ENCODE measurements at regions not wholly inside any gene's neighbourhood (a gene's known extent, or its start where the extent isn't known, plus 50 kb on each side); places are given as distances from the start of the nearest gene placed in this dataset.

DNA sequence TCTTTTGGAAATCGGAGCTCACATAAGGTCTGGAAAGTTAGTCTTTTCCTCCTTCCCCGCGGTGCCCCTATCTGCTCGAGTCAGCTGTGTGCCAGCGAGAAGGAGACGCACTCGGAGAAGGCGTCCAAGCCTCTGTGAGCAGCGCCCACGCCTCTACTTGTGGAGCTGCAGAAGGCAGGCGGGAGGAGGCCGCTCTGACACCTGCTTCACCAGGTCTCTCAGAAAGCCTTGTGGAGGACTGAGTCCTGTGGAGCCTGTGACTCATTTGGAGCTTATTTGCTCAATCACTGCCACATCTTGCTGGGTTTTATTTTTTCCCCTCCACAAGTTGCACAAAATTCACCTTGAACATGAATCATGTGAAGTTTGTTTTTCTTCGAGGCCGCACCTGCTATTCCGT, 117.5 kb downstream of the IRX2 start:
- TF ChIP-seq, protein P1, sequence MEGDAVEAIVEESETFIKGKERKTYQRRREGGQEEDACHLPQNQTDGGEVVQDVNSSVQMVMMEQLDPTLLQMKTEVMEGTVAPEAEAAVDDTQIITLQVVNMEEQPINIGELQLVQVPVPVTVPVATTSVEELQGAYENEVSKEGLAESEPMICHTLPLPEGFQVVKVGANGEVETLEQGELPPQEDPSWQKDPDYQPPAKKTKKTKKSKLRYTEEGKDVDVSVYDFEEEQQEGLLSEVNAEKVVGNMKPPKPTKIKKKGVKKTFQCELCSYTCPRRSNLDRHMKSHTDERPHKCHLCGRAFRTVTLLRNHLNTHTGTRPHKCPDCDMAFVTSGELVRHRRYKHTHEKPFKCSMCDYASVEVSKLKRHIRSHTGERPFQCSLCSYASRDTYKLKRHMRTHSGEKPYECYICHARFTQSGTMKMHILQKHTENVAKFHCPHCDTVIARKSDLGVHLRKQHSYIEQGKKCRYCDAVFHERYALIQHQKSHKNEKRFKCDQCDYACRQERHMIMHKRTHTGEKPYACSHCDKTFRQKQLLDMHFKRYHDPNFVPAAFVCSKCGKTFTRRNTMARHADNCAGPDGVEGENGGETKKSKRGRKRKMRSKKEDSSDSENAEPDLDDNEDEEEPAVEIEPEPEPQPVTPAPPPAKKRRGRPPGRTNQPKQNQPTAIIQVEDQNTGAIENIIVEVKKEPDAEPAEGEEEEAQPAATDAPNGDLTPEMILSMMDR (IDR thresholded peaks at IDR 0.05; ENCODE audit: extremely low read depth in 1 of 2, insufficient read depth in 1 of 2, low read depth in 1 of 2, low read length in 2 of 2): no peak
- no peak for TF ChIP-seq POLR2AphosphoS5 (IDR thresholded peaks at IDR 0.05; ENCODE audit: insufficient read depth, low read depth, low read length)
- TF ChIP-seq, protein P2, sequence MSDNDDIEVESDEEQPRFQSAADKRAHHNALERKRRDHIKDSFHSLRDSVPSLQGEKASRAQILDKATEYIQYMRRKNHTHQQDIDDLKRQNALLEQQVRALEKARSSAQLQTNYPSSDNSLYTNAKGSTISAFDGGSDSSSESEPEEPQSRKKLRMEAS (IDR thresholded peaks at IDR 0.05; ENCODE audit: insufficient read depth, insufficient read length): no peak
- TF ChIP-seq POLR2A (IDR thresholded peaks at IDR 0.05; ENCODE audit: low read depth, low read length): no peak
- no peak for TF ChIP-seq EZH2 (IDR thresholded peaks at IDR 0.05; ENCODE audit: borderline replicate concordance, low read depth, low read length, severe bottlenecking)
- TF ChIP-seq FOS (IDR thresholded peaks at IDR 0.05; ENCODE audit: borderline replicate concordance, insufficient read depth, low read length): no peak
- no peak for TF ChIP-seq JUN (IDR thresholded peaks at IDR 0.05; ENCODE audit: borderline replicate concordance, insufficient read depth, insufficient read length, low read depth)

Data from endothelial cell of umbilical vein (primary cell).